ENCODE measurements at regions not wholly inside any gene's neighbourhood (a gene's known extent, or its start where the extent isn't known, plus 50 kb on each side); places are given as distances from the start of the nearest gene placed in this dataset.

DNA sequence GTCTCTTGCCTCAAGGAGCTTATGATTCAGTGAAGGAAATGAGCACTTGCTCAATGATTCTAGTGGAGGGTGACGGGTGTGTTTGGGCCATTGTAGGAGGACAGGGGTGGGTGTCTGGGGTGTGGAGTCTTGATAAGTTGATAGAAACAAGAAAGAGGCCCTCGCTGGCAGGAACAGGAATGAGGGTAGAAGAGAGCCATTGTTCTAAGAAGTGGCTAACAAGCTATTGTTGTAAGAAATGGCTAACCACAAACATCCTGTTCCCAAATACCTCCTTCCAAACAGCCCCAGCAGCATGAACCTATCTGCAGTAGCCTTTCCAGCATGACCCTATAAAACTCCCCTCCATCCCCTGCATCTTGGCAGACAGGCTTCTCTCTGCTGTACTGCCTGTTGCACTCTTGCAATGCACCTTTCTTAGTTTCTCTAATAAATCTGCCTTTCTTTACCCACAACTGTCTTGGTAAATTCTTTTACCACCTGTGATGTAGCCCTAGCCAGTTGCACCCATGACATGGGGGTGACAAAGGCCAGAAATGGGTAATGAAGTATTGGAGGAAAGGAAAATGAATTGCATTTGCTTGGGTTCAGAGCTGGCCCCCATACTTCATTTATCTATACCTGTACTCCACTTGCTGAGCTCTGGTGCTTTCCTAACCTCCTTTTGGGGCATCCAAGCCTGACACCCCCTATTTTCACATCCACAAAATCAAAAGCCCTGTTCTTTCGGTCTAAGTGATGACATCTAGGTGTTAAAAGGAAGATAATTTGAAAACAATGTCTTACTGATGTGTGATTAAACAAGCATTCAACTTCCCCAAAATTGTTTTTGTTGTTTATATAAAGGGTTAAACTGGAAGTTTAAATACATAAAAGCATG lies 389.1 kb downstream of the GRIN2B start:
- no peak for DNase-seq

GRCh38 chr12:13591488-13591887 lies 389.9 kb downstream of the GRIN2B start:
- DNase-seq, result no peak

- DNase-seq, result no peak
These were observed 390.3 kb downstream of the GRIN2B start for GRCh38 chr12:13591059-13591458.

- DNase-seq, result no peak
These were observed 392.0 kb downstream of the EMP1 start for GRCh38 chr12:13588574-13588973.

GRCh38 chr12:13587721-13588390 lies 391.3 kb downstream of the EMP1 start:
- no peak for DNase-seq

DNA sequence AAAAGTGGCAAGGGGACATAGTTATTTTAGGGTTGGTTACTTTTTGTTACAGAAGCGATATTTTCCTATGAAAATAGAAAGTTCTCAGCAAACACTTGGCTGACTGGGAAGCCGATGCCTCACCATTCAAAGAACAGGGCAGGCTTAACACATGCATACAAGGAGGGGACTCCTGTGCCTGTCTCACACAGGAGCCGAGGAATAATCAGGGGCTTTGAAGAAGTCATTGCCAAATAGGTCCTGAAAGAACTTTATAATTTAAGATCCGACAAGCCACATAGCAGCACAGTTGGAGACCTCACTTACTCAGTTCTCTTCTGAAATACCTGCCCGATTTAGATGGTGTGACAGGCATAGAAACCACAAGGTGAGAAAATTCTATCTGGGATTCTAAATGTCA lies 389.8 kb downstream of the EMP1 start:
- no peak for DNase-seq

GRCh38 chr12:13584541-13584940 lies 388.0 kb downstream of the EMP1 start:
- DNase-seq, result no peak

DNA sequence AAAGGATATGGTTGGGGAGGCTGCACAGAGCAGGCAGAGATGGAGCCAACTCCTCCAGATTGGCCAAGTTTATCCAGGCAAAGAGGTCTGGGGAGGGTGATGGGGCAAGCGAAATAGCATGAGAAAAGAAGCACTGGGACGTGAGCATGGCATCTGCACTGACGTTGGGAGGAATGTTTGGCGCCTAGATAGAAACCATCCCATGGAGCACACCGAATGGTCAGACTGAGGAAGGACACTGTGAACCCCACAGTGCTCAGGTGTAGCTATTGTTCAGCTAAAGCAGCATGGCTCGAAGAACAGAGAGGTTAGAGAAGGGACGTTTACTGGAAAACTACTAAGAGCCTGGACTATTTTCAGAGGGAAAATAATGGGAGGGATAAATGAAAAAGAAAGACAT lies 387.1 kb downstream of the EMP1 start:
- DNase-seq, result no peak

- DNase-seq, result no peak
These were observed 385.9 kb downstream of the EMP1 start for GRCh38 chr12:13582421-13582820.

GRCh38 chr12:13581031-13581430 lies 384.5 kb downstream of the EMP1 start:
- DNase-seq, result no peak

GRCh38 chr12:13580206-13580605 lies 383.7 kb downstream of the EMP1 start:
- no peak for DNase-seq

DNA sequence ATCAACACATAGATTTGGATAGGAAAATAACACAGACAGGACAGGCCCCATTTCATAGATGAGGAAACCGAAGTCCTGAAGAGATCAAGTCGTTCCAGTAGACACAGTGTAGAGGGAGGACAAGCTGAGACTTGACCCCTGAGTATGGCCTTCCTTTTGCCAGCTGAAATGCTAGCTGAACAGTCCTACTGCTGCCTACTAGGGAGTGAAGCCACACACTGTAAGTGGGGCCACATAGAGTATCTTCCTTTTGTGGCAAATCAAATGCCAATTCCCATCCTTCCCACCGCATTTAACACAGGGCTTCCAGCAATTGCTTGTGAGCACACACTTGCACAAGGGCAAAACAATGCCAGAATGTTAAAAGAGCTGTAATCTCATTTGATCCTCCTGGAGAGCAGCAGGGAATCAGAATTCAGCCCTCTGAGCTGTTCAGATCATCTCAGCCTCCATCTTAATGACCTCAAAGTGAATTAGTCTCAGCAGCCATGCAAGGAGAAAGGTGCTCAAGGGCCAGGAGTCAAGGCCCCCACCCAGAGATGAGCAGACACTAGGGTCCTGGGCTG lies 380.5 kb downstream of the EMP1 start:
- no peak for DNase-seq

GRCh38 chr12:13573698-13574321 lies 377.3 kb downstream of the EMP1 start:
- no peak for DNase-seq

DNA sequence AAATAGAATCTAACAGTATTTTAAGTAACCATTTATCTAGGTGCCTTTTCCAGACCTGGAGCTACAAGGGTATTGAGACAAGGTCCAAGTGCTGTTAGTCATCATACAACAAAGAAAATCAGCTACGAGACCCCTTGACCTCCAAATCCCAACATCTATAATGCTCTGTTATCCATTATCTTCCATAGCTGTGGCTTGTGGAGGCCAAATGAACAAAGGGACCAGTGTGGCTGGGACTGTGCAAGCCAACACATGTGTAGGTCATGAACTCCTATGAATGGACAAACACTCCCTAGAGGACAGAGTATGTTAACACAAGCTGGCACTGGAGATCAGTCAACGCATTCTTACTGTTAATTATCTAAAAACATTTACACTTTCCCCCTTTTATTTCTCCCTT lies 374.5 kb downstream of the EMP1 start:
- DNase-seq, result no peak

DNA sequence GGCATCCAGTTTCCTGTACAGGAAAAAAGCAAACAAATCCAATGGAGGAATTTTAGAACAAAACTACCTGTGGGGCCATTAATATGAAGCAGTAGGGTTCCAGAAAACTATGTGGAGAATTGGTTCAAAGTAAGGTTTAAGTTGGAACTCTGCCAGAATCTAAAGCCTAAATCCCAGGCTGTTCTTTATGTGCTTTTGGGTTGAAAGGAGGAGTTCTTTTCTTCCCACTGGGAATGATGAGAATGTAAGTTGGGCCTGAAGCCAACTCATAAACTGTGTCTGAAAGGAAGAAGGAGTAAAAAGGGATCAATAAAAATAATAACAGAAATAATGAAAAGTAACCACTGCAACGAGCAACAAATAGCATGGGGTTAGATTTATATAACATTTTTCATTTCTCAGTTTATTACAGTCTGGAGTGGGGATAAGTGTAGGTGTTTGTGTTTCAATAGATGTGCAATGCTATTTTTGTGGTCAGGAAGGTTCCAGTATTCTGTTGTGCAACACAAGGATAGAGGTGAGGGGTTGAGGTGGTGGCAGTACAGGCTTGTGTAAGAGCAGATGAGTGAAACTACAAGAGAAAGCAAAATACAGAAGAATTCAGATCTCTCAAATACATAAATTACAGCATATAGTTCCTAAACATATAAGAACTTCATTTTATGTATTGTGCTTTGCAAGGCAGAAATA lies 373.6 kb downstream of the EMP1 start:
- no peak for DNase-seq

DNA sequence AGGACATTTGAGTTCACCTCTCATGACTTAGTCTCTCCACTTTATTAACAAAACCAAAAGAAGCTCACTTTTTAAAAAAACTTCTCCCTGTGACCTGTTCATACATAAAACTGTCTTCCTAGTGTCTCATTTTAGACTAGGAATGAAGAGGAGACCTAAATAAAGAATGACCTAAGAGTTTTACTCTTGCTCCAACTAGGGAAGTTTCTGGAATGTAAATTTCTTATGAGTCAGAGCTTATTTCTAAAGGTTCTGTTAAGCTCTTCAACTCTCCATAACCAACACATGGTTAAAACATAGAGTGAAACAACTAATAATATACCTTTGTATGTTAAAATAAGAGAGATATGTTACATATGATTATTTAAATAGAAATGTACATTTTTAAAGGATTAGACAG lies 369.8 kb downstream of the EMP1 start:
- DNase-seq, result no peak

GRCh38 chr12:13564266-13564810 lies 367.8 kb downstream of the EMP1 start:
- DNase-seq, result no peak

DNA sequence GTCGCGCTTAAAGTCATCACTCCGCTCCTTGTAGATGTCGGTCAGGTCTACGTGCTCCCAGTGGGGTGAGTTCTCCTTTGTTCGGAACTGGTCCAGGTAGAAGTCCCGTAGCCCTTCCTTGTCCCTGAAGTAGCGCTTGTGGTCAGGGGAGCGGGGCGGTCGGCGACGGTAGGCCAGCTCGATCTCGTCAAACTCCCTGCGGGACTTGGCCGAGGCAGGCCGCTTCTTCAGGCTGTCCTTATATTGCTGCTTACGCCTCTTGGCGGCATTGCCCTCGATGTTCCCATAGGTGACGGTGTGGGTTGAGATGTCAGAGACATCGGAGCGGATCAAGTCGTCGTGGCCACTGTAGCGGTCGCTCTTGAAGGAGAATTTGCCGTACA lies 367.2 kb downstream of the EMP1 start:
- no peak for DNase-seq

- DNase-seq, result no peak
These were observed 366.6 kb downstream of the EMP1 start for GRCh38 chr12:13562915-13563742.

DNA sequence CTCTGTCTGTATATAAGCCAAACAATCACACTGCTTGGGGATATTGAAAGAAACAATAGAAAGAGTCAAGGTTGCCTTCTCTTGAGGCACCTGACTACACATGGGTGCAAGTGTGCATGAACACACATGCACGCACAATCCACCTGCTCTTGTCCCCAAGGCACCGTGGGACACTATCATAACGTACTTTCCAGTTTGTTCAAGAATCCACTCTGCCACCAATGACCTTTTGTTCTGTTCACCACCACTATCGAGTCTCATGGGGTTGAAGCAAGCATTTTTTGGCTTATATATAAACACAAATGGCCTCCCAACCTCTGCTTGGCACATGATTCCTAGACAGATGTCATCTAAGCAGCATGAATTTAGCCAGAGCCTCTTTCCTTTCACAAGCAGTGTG lies 365.4 kb downstream of the EMP1 start:
- DNase-seq, result no peak

DNA sequence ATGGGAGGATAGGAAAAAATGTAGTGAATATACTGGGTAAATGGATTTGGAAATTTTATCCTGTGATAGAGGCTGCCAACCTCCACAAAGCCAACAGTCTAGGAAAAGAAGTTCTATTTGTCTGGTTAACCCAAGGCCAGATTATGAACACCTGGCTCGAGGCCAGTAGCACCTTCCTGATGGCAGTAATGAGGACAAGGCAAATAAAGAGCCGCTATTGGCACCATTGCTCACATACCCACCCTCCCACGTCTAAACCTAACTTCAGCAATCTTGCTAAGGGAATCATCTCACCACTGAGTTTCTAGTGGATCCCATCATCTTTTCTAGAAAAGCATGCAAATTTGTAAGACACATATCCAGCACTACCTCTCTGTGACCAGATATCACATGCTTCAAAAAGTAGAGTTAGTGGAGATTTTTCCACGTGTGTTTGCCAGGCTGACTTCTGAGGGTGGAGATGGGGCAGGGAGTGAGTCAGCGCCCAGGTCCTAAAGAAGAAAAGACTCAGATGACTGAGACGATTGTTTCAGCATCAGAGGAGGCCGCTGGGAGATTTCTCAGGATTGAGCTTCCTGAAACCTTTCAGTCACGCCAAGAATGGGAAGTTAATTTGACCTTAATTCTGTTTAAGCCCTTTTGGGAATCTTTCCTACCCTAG lies 362.9 kb downstream of the EMP1 start:
- no peak for DNase-seq
